ENCODE measurements at regions not wholly inside any gene's neighbourhood (a gene's known extent, or its start where the extent isn't known, plus 50 kb on each side); places are given as distances from the start of the nearest gene placed in this dataset.
A peak's percentile ranks its signal among the peaks of the same experiment; 100 is the strongest.

GRCh38 chr12:61362037-61362436 is 898.2 kb upstream of the USP15 start:
- BruUV-seq (replicated peaks), result no TSS peak
- Mint-ChIP-seq H3K4me3 (ENCODE audit: low read depth, unreplicated experiment) (no peak overlapping the region), H3K27ac (ENCODE audit: unreplicated experiment) (no peak overlapping the region), H3K4me1 (ENCODE audit: low read depth, unreplicated experiment) (no peaks in the 10 kb centered on the region), H3K9me3 (ENCODE audit: low read depth, unreplicated experiment) (no peaks in the 10 kb centered on the region), H3K27me3 (ENCODE audit: unreplicated experiment) (no peaks in the 10 kb centered on the region), H3K36me3 (ENCODE audit: insufficient read depth, unreplicated experiment) (no peaks in the 10 kb centered on the region)
- no peak for TF ChIP-seq CTCF (IDR thresholded peaks at IDR 0.05; ENCODE audit: unreplicated experiment)
- intact Hi-C loops (cut with micrococcal nuclease; ENCODE audit: unreplicated experiment), result no loop called here
- CTCF ChIA-PET, result no interaction called here
- DNase-seq, result no peak

GRCh38 chr12:61365001-61365400 is 895.2 kb upstream of the USP15 start:
- no peak for DNase-seq
- Mint-ChIP-seq H3K9me3 (ENCODE audit: low read depth, unreplicated experiment) (no peaks in the 10 kb centered on the region), H3K27me3 (ENCODE audit: unreplicated experiment) (no peaks in the 10 kb centered on the region), H3K4me1 (ENCODE audit: low read depth, unreplicated experiment) (no peaks in the 10 kb centered on the region), H3K4me3 (ENCODE audit: low read depth, unreplicated experiment) (no peak overlapping the region), H3K36me3 (ENCODE audit: insufficient read depth, unreplicated experiment) (no peaks in the 10 kb centered on the region), H3K27ac (ENCODE audit: unreplicated experiment) (peak overlapping the region; percentile 30)
- intact Hi-C loops (cut with micrococcal nuclease; ENCODE audit: unreplicated experiment), result loop anchor here (5.0 kb wide), 1 partner anchor 82 kb away; no protein-coding TSS in a partner anchor
- TF ChIP-seq CTCF (IDR thresholded peaks at IDR 0.05; ENCODE audit: unreplicated experiment), result no peak
- CTCF ChIA-PET, result no interaction called here
- BruUV-seq (replicated peaks), result no TSS peak

GRCh38 chr12:61367281-61367785 is 892.9 kb upstream of the USP15 start:
- intact Hi-C loops (cut with micrococcal nuclease; ENCODE audit: unreplicated experiment), result loop anchor here (5.0 kb wide), 1 partner anchor 80 kb away; no protein-coding TSS in a partner anchor
- H3K27ac Mint-ChIP-seq (ENCODE audit: unreplicated experiment), result no peak overlapping the region
- CTCF ChIA-PET, result interaction anchor here (0.7 to 0.8 kb wide), 2 partner anchors 496 to 1134 kb away, joined by 6 to 8 read pairs; no protein-coding TSS in a partner anchor
- TF ChIP-seq CTCF (IDR thresholded peaks at IDR 0.05; ENCODE audit: unreplicated experiment), result no peak
- no peaks in the 10 kb centered on the region for H3K27me3 Mint-ChIP-seq (ENCODE audit: unreplicated experiment)
- BruUV-seq (replicated peaks), result no TSS peak
- no peaks in the 10 kb centered on the region for H3K9me3 Mint-ChIP-seq (ENCODE audit: low read depth, unreplicated experiment)
- DNase-seq, result no peak
- H3K4me3 Mint-ChIP-seq (ENCODE audit: low read depth, unreplicated experiment), result no peak overlapping the region
- H3K36me3 Mint-ChIP-seq (ENCODE audit: insufficient read depth, unreplicated experiment), result no peaks in the 10 kb centered on the region
- no peaks in the 10 kb centered on the region for H3K4me1 Mint-ChIP-seq (ENCODE audit: low read depth, unreplicated experiment)

GRCh38 chr12:61369241-61369910 is 890.8 kb upstream of the USP15 start:
- TF ChIP-seq CTCF (IDR thresholded peaks at IDR 0.05; ENCODE audit: unreplicated experiment), result no peak
- H3K4me1 Mint-ChIP-seq (ENCODE audit: low read depth, unreplicated experiment), result no peaks in the 10 kb centered on the region
- H3K4me3 Mint-ChIP-seq (ENCODE audit: low read depth, unreplicated experiment), result no peak overlapping the region
- H3K27ac Mint-ChIP-seq (ENCODE audit: unreplicated experiment), result no peak overlapping the region
- CTCF ChIA-PET, result no interaction called here
- no peaks in the 10 kb centered on the region for H3K36me3 Mint-ChIP-seq (ENCODE audit: insufficient read depth, unreplicated experiment)
- intact Hi-C loops (cut with micrococcal nuclease; ENCODE audit: unreplicated experiment), result loop anchor here (5.0 kb wide), 1 partner anchor 78 kb away; no protein-coding TSS in a partner anchor
- no peak for DNase-seq
- no TSS peak for BruUV-seq (replicated peaks)
- no peaks in the 10 kb centered on the region for H3K27me3 Mint-ChIP-seq (ENCODE audit: unreplicated experiment)
- H3K9me3 Mint-ChIP-seq (ENCODE audit: low read depth, unreplicated experiment), result no peaks in the 10 kb centered on the region

Measured in Calu3 (cell line).